ENCODE measurements at regions not wholly inside any gene's neighbourhood (a gene's known extent, or its start where the extent isn't known, plus 50 kb on each side); places are given as distances from the start of the nearest gene placed in this dataset.
"Not testable (repeated sequence)": the region's sequence is repeated elsewhere in the genome, so short reads cannot be mapped to it uniquely, and the experiment has no call there.

- ATAC-seq (ENCODE audit: insufficient read depth, low read depth) = no peak
- Histone ChIP-seq H2AFZ (ENCODE audit: low read depth, low read length) (no peak overlapping the region), H3K4me2 (ENCODE audit: insufficient read depth, low read length) (no peak overlapping the region), H4K20me1 (ENCODE audit: insufficient read depth, low read length) (no peaks in the 10 kb centered on the region), H3K79me2 (ENCODE audit: insufficient read depth, low read length) (no peaks in the 10 kb centered on the region), H3K36me3 (ENCODE audit: insufficient read depth, low read length) (no peaks in the 10 kb centered on the region), H3K4me1 (ENCODE audit: insufficient read depth, low read length) (no peaks in the 10 kb centered on the region), H3K9me3 (ENCODE audit: insufficient read depth, low read length, severe bottlenecking) (peaks cover 19% of the 10 kb centered on the region), H3K27ac (ENCODE audit: low read length) (no peak overlapping the region), H3K4me3 (ENCODE audit: low read depth in 1 of 2, low read length in 2 of 2) (no peak overlapping the region), H3K9ac (ENCODE audit: low read depth, low read length) (no peak overlapping the region), H3K27me3 (ENCODE audit: insufficient read depth, low read length, poor library complexity) (no peaks in the 10 kb centered on the region)
- no peak for TF ChIP-seq CTCF (IDR thresholded peaks at IDR 0.05; ENCODE audit: borderline replicate concordance, extremely low read depth, low read length, poor library complexity, severe bottlenecking)
- TF ChIP-seq EZH2 (IDR thresholded peaks at IDR 0.05; ENCODE audit: borderline replicate concordance, low read depth, low read length, severe bottlenecking) = no peak
- DNase-seq = no peak
These were observed 233.0 kb upstream of the NRIP1 start for GRCh38 chr21:15297824-15298223.

GRCh38 chr21:15298306-15298705, 233.5 kb upstream of the NRIP1 start:
- no peaks in the 10 kb centered on the region for H3K36me3 ChIP-seq (ENCODE audit: insufficient read depth, low read length)
- no peaks in the 10 kb centered on the region for H4K20me1 ChIP-seq (ENCODE audit: insufficient read depth, low read length)
- peaks cover 19% of the 10 kb centered on the region for H3K9me3 ChIP-seq (ENCODE audit: insufficient read depth, low read length, severe bottlenecking)
- H3K27me3 ChIP-seq (ENCODE audit: insufficient read depth, low read length, poor library complexity) = no peaks in the 10 kb centered on the region
- ATAC-seq (ENCODE audit: insufficient read depth, low read depth) = no peak
- H3K79me2 ChIP-seq (ENCODE audit: insufficient read depth, low read length) = no peaks in the 10 kb centered on the region
- TF ChIP-seq EZH2 (IDR thresholded peaks at IDR 0.05; ENCODE audit: borderline replicate concordance, low read depth, low read length, severe bottlenecking) (no peak), CTCF (IDR thresholded peaks at IDR 0.05; ENCODE audit: borderline replicate concordance, extremely low read depth, low read length, poor library complexity, severe bottlenecking) (no peak)
- no peak overlapping the region for H3K4me3 ChIP-seq (ENCODE audit: low read depth in 1 of 2, low read length in 2 of 2)
- no peak overlapping the region for H3K4me2 ChIP-seq (ENCODE audit: insufficient read depth, low read length)
- DNase-seq = no peak
- no peak overlapping the region for H3K27ac ChIP-seq (ENCODE audit: low read length)
- H2AFZ ChIP-seq (ENCODE audit: low read depth, low read length) = no peak overlapping the region
- no peaks in the 10 kb centered on the region for H3K4me1 ChIP-seq (ENCODE audit: insufficient read depth, low read length)
- H3K9ac ChIP-seq (ENCODE audit: low read depth, low read length) = no peak overlapping the region

GRCh38 chr21:15298755-15299154, 234.0 kb upstream of the NRIP1 start:
- not testable (repeated sequence) for ATAC-seq (ENCODE audit: insufficient read depth, low read depth); H3K27me3 ChIP-seq (ENCODE audit: insufficient read depth, low read length, poor library complexity); H3K27ac ChIP-seq (ENCODE audit: low read length); H2AFZ ChIP-seq (ENCODE audit: low read depth, low read length); H3K36me3 ChIP-seq (ENCODE audit: insufficient read depth, low read length); H3K4me3 ChIP-seq (ENCODE audit: low read depth in 1 of 2, low read length in 2 of 2); H3K9ac ChIP-seq (ENCODE audit: low read depth, low read length); H3K4me1 ChIP-seq (ENCODE audit: insufficient read depth, low read length); DNase-seq; H3K4me2 ChIP-seq (ENCODE audit: insufficient read depth, low read length); H4K20me1 ChIP-seq (ENCODE audit: insufficient read depth, low read length); H3K79me2 ChIP-seq (ENCODE audit: insufficient read depth, low read length)
- peaks cover 19% of the 10 kb centered on the region for H3K9me3 ChIP-seq (ENCODE audit: insufficient read depth, low read length, severe bottlenecking)

- H3K9me3 ChIP-seq (ENCODE audit: insufficient read depth, low read length, severe bottlenecking) = peaks cover 19% of the 10 kb centered on the region
- H3K9ac ChIP-seq (ENCODE audit: low read depth, low read length) = no peak overlapping the region
- ATAC-seq (ENCODE audit: insufficient read depth, low read depth) (no peak), DNase-seq (no peak)
- no peaks in the 10 kb centered on the region for H4K20me1 ChIP-seq (ENCODE audit: insufficient read depth, low read length)
- no peak overlapping the region for H3K4me3 ChIP-seq (ENCODE audit: low read depth in 1 of 2, low read length in 2 of 2)
- no peaks in the 10 kb centered on the region for H3K27me3 ChIP-seq (ENCODE audit: insufficient read depth, low read length, poor library complexity)
- H3K4me2 ChIP-seq (ENCODE audit: insufficient read depth, low read length) = no peak overlapping the region
- H3K4me1 ChIP-seq (ENCODE audit: insufficient read depth, low read length) = no peaks in the 10 kb centered on the region
- no peaks in the 10 kb centered on the region for H3K36me3 ChIP-seq (ENCODE audit: insufficient read depth, low read length)
- TF ChIP-seq CTCF (IDR thresholded peaks at IDR 0.05; ENCODE audit: borderline replicate concordance, extremely low read depth, low read length, poor library complexity, severe bottlenecking) (no peak), EZH2 (IDR thresholded peaks at IDR 0.05; ENCODE audit: borderline replicate concordance, low read depth, low read length, severe bottlenecking) (no peak)
- no peak overlapping the region for H2AFZ ChIP-seq (ENCODE audit: low read depth, low read length)
- H3K27ac ChIP-seq (ENCODE audit: low read length) = no peak overlapping the region
- H3K79me2 ChIP-seq (ENCODE audit: insufficient read depth, low read length) = no peaks in the 10 kb centered on the region
These were observed 235.3 kb upstream of the NRIP1 start for GRCh38 chr21:15300131-15300530.

Data from DND-41 (cell line).